K562 (cell line): ENCODE measurements at regions not wholly inside any gene's neighbourhood (a gene's known extent, or its start where the extent isn't known, plus 50 kb on each side); places are given as distances from the start of the nearest gene placed in this dataset.

ENCODE experiments used
- ATAC-seq: fragments of 200-7000 bp; cut with Tn5 transposase; 3 replicates; pipeline ENCODE4 v1.9.1; 2020; ENCODE audit warnings: moderate library complexity
- BruUV-seq: library from RNA; stranded (reverse); fragments of 400-500 nt; replicated peaks from 2 replicates; lab custom pipeline; 2021; lab: Mats Ljungman, UMichigan
- CTCF ChIA-PET: fragments of 300-600 bp; formaldehyde crosslinking; extraction: SDS; loops from one replicate; lab custom pipeline; 2021; ENCODE audit warnings: low intra/inter-chr PET ratio; lab: Yijun Ruan, JAX
- POLR2A ChIA-PET: fragments of 300-600, 350-650 bp; sonication (Branson Sonifier 250); formaldehyde crosslinking; extraction: SDS; loops from one replicate; lab custom pipeline; 2021; ENCODE audit warnings: antibody characterized with exemption, inconsistent platforms; lab: Yijun Ruan, JAX
- DNase-seq, 4 experiments: peaks; one replicate each; pipeline versions ENCODE4 v3.0.0 to v3.0.0-alpha.2; 2011 to 2018; ENCODE audit warnings: low spot score in 3 of 4, mixed read lengths in 3 of 4; ENCODE audit errors: extremely low read depth in 1 of 4
- FAIRE-seq: peaks from 2 replicates; lab custom pipeline; 2011; peaks lifted over from hg19 to GRCh38; lab: Jason Lieb, UNC
- H2AFZ ChIP-seq: 2 replicates; pipeline ENCODE4 v1.6.0; 2011; ENCODE audit warnings: low read depth, low read length, control low read depth, inconsistent platforms
- H3K27ac ChIP-seq: fragments of 200-600 bp; 3 replicates; pipeline ENCODE4 v1.8.0; 2011; ENCODE audit warnings: low read depth, mild to moderate bottlenecking, control low read depth, inconsistent platforms, low read length, moderate library complexity, mixed read lengths; ENCODE audit errors: extremely low read depth
- H3K27me3 ChIP-seq, 2 experiments: fragments of 300-600 bp in 1 of 2; 2 replicates in 1 of 2; 3 replicates in 1 of 2; pipeline versions ENCODE4 v1.6.0 to v1.8.0; 2011; ENCODE audit warnings: inconsistent platforms in 2 of 2, low read length in 2 of 2, mild to moderate bottlenecking in 1 of 2, mixed read lengths in 1 of 2, moderate library complexity in 1 of 2; ENCODE audit not compliant: control insufficient read depth in 2 of 2, insufficient read depth in 2 of 2
- H3K36me3 ChIP-seq: fragments of 300-600 bp; 3 replicates; pipeline ENCODE4 v1.8.0; 2011; ENCODE audit warnings: mild to moderate bottlenecking, low read length, inconsistent platforms; ENCODE audit not compliant: control insufficient read depth, insufficient read depth
- H3K4me1 ChIP-seq, 2 experiments: fragments of 200-600 bp in 1 of 2; replicated peaks in 1 of 2; 2 replicates in 1 of 2; 3 replicates in 1 of 2; pipeline versions ENCODE4 v1.5.1 to v1.8.0; 2011; ENCODE audit warnings: inconsistent platforms in 2 of 2, low read length in 2 of 2, mild to moderate bottlenecking in 1 of 2, mixed read lengths in 1 of 2, moderate library complexity in 1 of 2; ENCODE audit not compliant: control insufficient read depth in 2 of 2, insufficient read depth in 2 of 2
- H3K4me2 ChIP-seq: 2 replicates; pipeline ENCODE4 v1.6.1; 2011; ENCODE audit warnings: low read length, control low read depth, inconsistent platforms, mixed read lengths; ENCODE audit not compliant: insufficient read depth
- H3K4me3 ChIP-seq: fragments of 200-600 bp; sonication (generic), shearing (Covaris generic); 2 replicates; pipeline ENCODE4 v1.5.1; 2016; ENCODE audit warnings: control low read depth, inconsistent platforms
- H3K79me2 ChIP-seq: fragments of 200-600 bp; 3 replicates; pipeline ENCODE4 v1.8.0; 2011; ENCODE audit warnings: low read length, inconsistent platforms; ENCODE audit not compliant: control insufficient read depth, insufficient read depth
- H3K9ac ChIP-seq, 2 experiments: 2 replicates each; pipeline versions ENCODE4 v1.6.0 to v1.6.1; 2011; ENCODE audit warnings: low read depth in 2 of 2, low read length in 2 of 2, control low read depth in 1 of 2, inconsistent platforms in 1 of 2, mild to moderate bottlenecking in 1 of 2, mixed read lengths in 1 of 2; ENCODE audit not compliant: insufficient read depth in 1 of 2
- H3K9me1 ChIP-seq: one replicate; pipeline ENCODE4 v1.6.0; 2011; ENCODE audit warnings: inconsistent platforms, mild to moderate bottlenecking, low read length, moderate library complexity; ENCODE audit not compliant: control insufficient read depth, insufficient read depth
- H3K9me3 ChIP-seq: replicated peaks from 2 replicates; pipeline ENCODE4 v1.5.1; 2011; ENCODE audit warnings: low read depth, low read length, inconsistent platforms; ENCODE audit not compliant: control insufficient read depth, insufficient read depth
- H4K20me1 ChIP-seq: replicated peaks from 2 replicates; pipeline ENCODE4 v1.6.1; 2011; ENCODE audit warnings: low read length, inconsistent platforms, mixed read lengths; ENCODE audit not compliant: control insufficient read depth, insufficient read depth
- C11orf30 ChIP-seq: fragments of 450-650 bp; IDR thresholded peaks from 2 replicates; pipeline ENCODE4 v1.6.1; 2016; ENCODE audit warnings: low read depth, mild to moderate bottlenecking
- ETV6 ChIP-seq, 3 experiments: fragments of 150-350 bp in 1 of 3; sonication (generic) in 1 of 3; formaldehyde crosslinking in 1 of 3; IDR thresholded peaks; 2 replicates each; pipeline versions ENCODE4 v1.6.1 to v1.8.0; 2014 to 2022; ENCODE audit warnings: borderline replicate concordance in 2 of 3, low read depth in 2 of 3, antibody characterized with exemption in 1 of 3, low read length in 1 of 3, mild to moderate bottlenecking in 1 of 3, missing genetic modification reagents in 1 of 3
- TRIM24 ChIP-seq, 2 experiments: fragments of 450-650 bp; IDR thresholded peaks; 2 replicates each; pipeline ENCODE4 v1.6.1; 2016
- ZNF316 ChIP-seq: fragments of 450-650 bp; IDR thresholded peaks from 2 replicates; pipeline ENCODE4 v1.6.1; 2016
- WGBS: fragments of 100-300 bp; shearing (Covaris generic); methylation state at CpG from one replicate; pipeline ENCODE4 v1.1.6; 2016; ENCODE audit warnings: low coverage, mixed read lengths; ENCODE audit not compliant: insufficient coverage; ENCODE audit errors: missing lambda C conversion rate; 5-methylcytosine and 5-hydroxymethylcytosine counted together
- in situ Hi-C: fragments of 300-500 bp; cut with MboI; formaldehyde crosslinking; loops from 4 replicates; pipeline ENCODE4 v1.15.0; 2018; ENCODE audit warnings: inconsistent platforms, mixed read lengths
- intact Hi-C: fragments of 100-400 bp; cut with micrococcal nuclease; formaldehyde crosslinking; loops from 2 replicates; pipeline ENCODE4 v1.14.2; 2022

GRCh38 chr2:203631068-203631757 is 75.2 kb upstream of the CD28 start:
- WGBS = 3% methylated on average over 8 of the region's 8 CpGs
- no peaks in the 10 kb centered on the region for H3K36me3 ChIP-seq
- CTCF ChIA-PET = no interaction called here
- TF ChIP-seq TRIM24 (IDR thresholded peaks at IDR 0.05) = no peak
- 0 out of 2 replicates have a peak, but pooled peaks have one; percentile 22 for TF ChIP-seq C11orf30
- no peak for TF ChIP-seq ETV6 (IDR thresholded peaks at IDR 0.05; ENCODE audit: borderline replicate concordance in 1 of 2, low read depth in 2 of 2, low read length in 1 of 2)
- TF ChIP-seq ETV6 (CRISPR knock-in tag; IDR thresholded peaks at IDR 0.05; ENCODE audit: borderline replicate concordance) = no peak
- 0 out of 2 replicates have a peak, but pooled peaks have one; percentile 2 for TF ChIP-seq ZNF316
- no peak for FAIRE-seq
- intact Hi-C loops = no loop called here
- no peak overlapping the region for H2AFZ ChIP-seq
- H3K9me3 ChIP-seq = no peaks in the 10 kb centered on the region
- no peak overlapping the region for H3K4me2 ChIP-seq
- no peak overlapping the region for H3K4me3 ChIP-seq
- H4K20me1 ChIP-seq = no peaks in the 10 kb centered on the region
- POLR2A ChIA-PET = no interaction called here
- BruUV-seq = no TSS peak
- no peaks in the 10 kb centered on the region for H3K9me1 ChIP-seq
- ATAC-seq = no peak
- H3K27ac ChIP-seq = no peak overlapping the region
- H3K79me2 ChIP-seq = no peaks in the 10 kb centered on the region
- no peak for DNase-seq
- H3K27me3 ChIP-seq = peaks cover 0 to 6% of the 10 kb centered on the region in 2 experiments; a peak in 1 of 5 replicates
- H3K4me1 ChIP-seq = no peaks in the 10 kb centered on the region
- in situ Hi-C loops = no loop called here
- H3K9ac ChIP-seq = no peak overlapping the region
